GM23338 (cell line): ENCODE measurements at regions not wholly inside any gene's neighbourhood (a gene's known extent, or its start where the extent isn't known, plus 50 kb on each side); places are given as distances from the start of the nearest gene placed in this dataset.

Experiments used
- ATAC-seq: fragments of 200-7000 bp; cut with Tn5 transposase; 3 replicates; pipeline ENCODE4 v1.9.1; 2020
- DNase-seq: peaks from one replicate; pipeline ENCODE4 v3.0.0-alpha.2; 2015; ENCODE audit warnings: low spot score
- H2AFZ ChIP-seq: fragments of 200-600 bp; sonication (generic); 2 replicates; pipeline ENCODE4 v1.8.0; 2016; ENCODE audit warnings: antibody characterized with exemption, mild to moderate bottlenecking, moderate library complexity
- H3F3A ChIP-seq: fragments of 200-600 bp; sonication (generic); replicated peaks from 2 replicates; pipeline ENCODE4 v1.8.0; 2017; ENCODE audit warnings: antibody characterized with exemption, mixed run types, low read depth
- H3K27ac ChIP-seq: fragments of 200-600 bp; sonication (generic); 2 replicates; pipeline ENCODE4 v1.6.1; 2016; ENCODE audit warnings: low read depth
- H3K27me3 ChIP-seq: fragments of 200-600 bp; sonication (generic); 2 replicates; pipeline ENCODE4 v1.8.0; 2016; ENCODE audit warnings: mild to moderate bottlenecking, mixed run types, moderate library complexity; ENCODE audit not compliant: insufficient read depth
- H3K36me3 ChIP-seq: fragments of 200-600 bp; sonication (generic); 2 replicates; pipeline ENCODE4 v1.8.0; 2016; ENCODE audit warnings: mild to moderate bottlenecking; ENCODE audit not compliant: insufficient read depth
- H3K4me1 ChIP-seq: fragments of 200-600 bp; sonication (generic); 2 replicates; pipeline ENCODE4 v1.8.0; 2016; ENCODE audit warnings: mild to moderate bottlenecking, moderate library complexity; ENCODE audit not compliant: insufficient read depth
- H3K4me2 ChIP-seq: fragments of 200-600 bp; sonication (generic); 2 replicates; pipeline ENCODE4 v1.7.1; 2017; ENCODE audit warnings: mixed run types
- H3K4me3 ChIP-seq: fragments of 200-600 bp; sonication (generic); 2 replicates; pipeline ENCODE4 v1.6.1; 2016; ENCODE audit warnings: mixed run types
- H3K79me2 ChIP-seq: fragments of 200-600 bp; sonication (generic); replicated peaks from 2 replicates; pipeline ENCODE4 v1.8.0; 2017; ENCODE audit warnings: mild to moderate bottlenecking; ENCODE audit not compliant: insufficient read depth
- H3K9me2 ChIP-seq: fragments of 200-600 bp; sonication (generic); 2 replicates; pipeline ENCODE4 v1.8.0; 2017; ENCODE audit not compliant: insufficient read depth
- H4K20me1 ChIP-seq: fragments of 200-600 bp; sonication (generic); replicated peaks from 2 replicates; pipeline ENCODE4 v1.8.0; 2017; ENCODE audit warnings: mild to moderate bottlenecking; ENCODE audit not compliant: insufficient read depth
- H3K27ac Mint-ChIP-seq: 2 replicates; pipeline ENCODE4 v1.8.0; 2020; ENCODE audit warnings: inconsistent platforms, mild to moderate bottlenecking, moderate library complexity, mixed read lengths
- H3K27me3 Mint-ChIP-seq: 3 replicates; pipeline ENCODE4 v1.8.0; 2022; ENCODE audit warnings: low read depth, mild to moderate bottlenecking, moderate library complexity, mixed read lengths, inconsistent platforms; ENCODE audit not compliant: insufficient read depth, poor library complexity
- H3K36me3 Mint-ChIP-seq: 3 replicates; pipeline ENCODE4 v1.8.0; 2021; ENCODE audit warnings: low read depth, mild to moderate bottlenecking, inconsistent platforms, moderate library complexity, mixed read lengths
- H3K4me1 Mint-ChIP-seq: 3 replicates; pipeline ENCODE4 v1.8.0; 2020; ENCODE audit warnings: mild to moderate bottlenecking, inconsistent platforms, mixed read lengths
- H3K4me3 Mint-ChIP-seq: 3 replicates; pipeline ENCODE4 v1.8.0; 2021; ENCODE audit warnings: moderate library complexity, mild to moderate bottlenecking, inconsistent platforms, mixed read lengths
- H3K9me3 Mint-ChIP-seq: 3 replicates; pipeline ENCODE4 v1.8.0; 2020; ENCODE audit warnings: moderate library complexity, mild to moderate bottlenecking, inconsistent platforms, mixed read lengths
- CREB1 ChIP-seq: fragments of 250-450 bp; sonication (Bioruptor Pico); IDR thresholded peaks from 2 replicates; pipeline ENCODE4 v1.5.0; 2020; ENCODE audit warnings: low read depth, mild to moderate bottlenecking, moderate library complexity
- CTCF ChIP-seq, 2 experiments: fragments of 200-600 bp in 1 of 2; sonication (generic) in 1 of 2; conservative IDR thresholded peaks; 2 replicates each; pipeline versions ENCODE4 v1.5.1 to v1.6.1; 2016 to 2017; ENCODE audit warnings: antibody characterized with exemption in 2 of 2, low read depth in 2 of 2, mild to moderate bottlenecking in 2 of 2, moderate library complexity in 1 of 2
- EZH2 ChIP-seq: fragments of 200-600 bp; sonication (generic); IDR thresholded peaks from one replicate; pipeline ENCODE4 v1.8.0; 2017; ENCODE audit warnings: antibody characterized with exemption, mild to moderate bottlenecking, low read depth; ENCODE audit not compliant: unreplicated experiment
- EZH2phosphoT487 ChIP-seq: fragments of 200-600 bp; sonication (generic); IDR thresholded peaks from one replicate; pipeline ENCODE4 v1.8.1; 2018; ENCODE audit warnings: antibody characterized with exemption; ENCODE audit not compliant: unreplicated experiment
- JUNB ChIP-seq: IDR thresholded peaks from one replicate; pipeline ENCODE4 v1.6.1; 2016; ENCODE audit warnings: antibody characterized with exemption; ENCODE audit not compliant: unreplicated experiment
- POLR2AphosphoS5 ChIP-seq: IDR thresholded peaks from 2 replicates; pipeline ENCODE4 v1.6.1; 2016; ENCODE audit warnings: antibody characterized with exemption, low read depth
- REST ChIP-seq: IDR thresholded peaks from one replicate; pipeline ENCODE4 v1.6.1; 2018; ENCODE audit warnings: antibody characterized with exemption; ENCODE audit not compliant: unreplicated experiment
- ZNF114 ChIP-seq: fragments of 250-450 bp; sonication (Bioruptor Pico); IDR thresholded peaks from 2 replicates; pipeline ENCODE4 v1.5.0; 2020; ENCODE audit warnings: mild to moderate bottlenecking, moderate library complexity
- ZNF331 ChIP-seq: fragments of 250-450 bp; sonication (Bioruptor Pico); IDR thresholded peaks from 2 replicates; pipeline ENCODE4 v1.5.0; 2020; ENCODE audit warnings: low read depth, mild to moderate bottlenecking, moderate library complexity
- TF ChIP-seq, protein P1 (sequence below): IDR thresholded peaks from 2 replicates; pipeline ENCODE4 v1.6.1; 2016; ENCODE audit warnings: antibody characterized with exemption

- Histone ChIP-seq H3F3A (no peaks in the 10 kb centered on the region), H3K4me2 (no peak overlapping the region), H3K27ac (no peak overlapping the region), H4K20me1 (no peaks in the 10 kb centered on the region), H3K9me2 (peaks cover 9% of the 10 kb centered on the region; the same call in 1 of the 2 replicates), H3K79me2 (no peaks in the 10 kb centered on the region), H3K36me3 (no peaks in the 10 kb centered on the region), H3K4me1 (no peaks in the 10 kb centered on the region), H3K27me3 (no peaks in the 10 kb centered on the region), H3K4me3 (no peak overlapping the region), H2AFZ (no peak overlapping the region)
- Mint-ChIP-seq H3K4me3 (no peak overlapping the region), H3K9me3 (peaks cover 44% of the 10 kb centered on the region), H3K4me1 (no peaks in the 10 kb centered on the region), H3K27me3 (peaks cover 2% of the 10 kb centered on the region), H3K36me3 (peaks cover 32% of the 10 kb centered on the region), H3K27ac (no peak overlapping the region)
- no peak for ATAC-seq
- DNase-seq, result no peak
- TF ChIP-seq REST (no peak), ZNF331 (no peak), ZNF114 (CRISPR knock-in tag) (no peak), EZH2phosphoT487 (no peak), POLR2AphosphoS5 (no peak), CREB1 (CRISPR knock-in tag) (no peak), JUNB (no peak), EZH2 (no peak), CTCF (conservative IDR thresholded peaks at IDR 0.05; ENCODE audit: low read depth in 2 of 2) (no peak)
- TF ChIP-seq, protein P1, sequence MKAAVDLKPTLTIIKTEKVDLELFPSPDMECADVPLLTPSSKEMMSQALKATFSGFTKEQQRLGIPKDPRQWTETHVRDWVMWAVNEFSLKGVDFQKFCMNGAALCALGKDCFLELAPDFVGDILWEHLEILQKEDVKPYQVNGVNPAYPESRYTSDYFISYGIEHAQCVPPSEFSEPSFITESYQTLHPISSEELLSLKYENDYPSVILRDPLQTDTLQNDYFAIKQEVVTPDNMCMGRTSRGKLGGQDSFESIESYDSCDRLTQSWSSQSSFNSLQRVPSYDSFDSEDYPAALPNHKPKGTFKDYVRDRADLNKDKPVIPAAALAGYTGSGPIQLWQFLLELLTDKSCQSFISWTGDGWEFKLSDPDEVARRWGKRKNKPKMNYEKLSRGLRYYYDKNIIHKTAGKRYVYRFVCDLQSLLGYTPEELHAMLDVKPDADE, result no peak
Measured at GRCh38 chr13:68523838-68524424, 1293.8 kb upstream of the PCDH9 start.
